ENCODE measurements at regions not wholly inside any gene's neighbourhood (a gene's known extent, or its start where the extent isn't known, plus 50 kb on each side); places are given as distances from the start of the nearest gene placed in this dataset.
"Not testable (repeated sequence)": the region's sequence is repeated elsewhere in the genome, so short reads cannot be mapped to it uniquely, and the experiment has no call there.

DNA sequence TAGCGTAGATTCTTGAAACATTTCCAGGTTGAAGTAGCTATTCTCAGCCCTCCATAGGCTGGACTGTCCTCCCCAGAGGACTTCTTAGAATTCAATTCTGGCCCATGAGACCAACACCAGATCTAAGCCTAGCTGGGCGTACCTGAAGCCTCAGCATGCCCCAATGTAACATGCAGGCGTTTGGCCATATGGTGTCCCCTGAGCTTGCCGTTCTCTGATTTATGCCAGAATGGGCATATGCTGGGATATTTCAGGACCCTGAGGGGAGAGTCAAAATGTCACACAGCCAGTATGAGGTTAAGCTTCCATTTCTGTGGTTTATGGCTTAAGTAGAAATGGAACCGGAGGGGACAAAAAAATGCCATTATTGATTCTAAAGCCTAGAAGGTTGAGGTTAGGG, 317.7 kb upstream of the OBI1 start:
- DNase-seq: no peak

DNA sequence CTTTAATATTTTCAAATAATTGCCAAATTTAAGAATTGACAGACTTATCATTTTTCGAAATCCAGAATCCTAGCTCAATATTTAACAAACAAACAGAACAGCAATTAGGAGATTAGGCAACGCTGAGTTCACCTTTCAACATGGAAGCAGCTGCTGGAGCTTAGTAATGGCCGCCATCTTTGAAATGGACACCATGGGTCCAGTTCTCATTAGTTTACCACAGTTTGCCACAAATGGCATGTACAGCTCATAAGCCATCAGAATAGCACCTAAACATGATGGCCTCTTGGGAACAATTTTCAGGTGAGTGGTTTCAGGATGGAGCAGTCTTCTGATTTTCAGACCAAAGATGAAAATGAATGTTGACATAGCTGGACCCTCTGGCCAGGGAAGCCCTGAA, 313.6 kb upstream of the OBI1 start:
- no peak for DNase-seq

DNA sequence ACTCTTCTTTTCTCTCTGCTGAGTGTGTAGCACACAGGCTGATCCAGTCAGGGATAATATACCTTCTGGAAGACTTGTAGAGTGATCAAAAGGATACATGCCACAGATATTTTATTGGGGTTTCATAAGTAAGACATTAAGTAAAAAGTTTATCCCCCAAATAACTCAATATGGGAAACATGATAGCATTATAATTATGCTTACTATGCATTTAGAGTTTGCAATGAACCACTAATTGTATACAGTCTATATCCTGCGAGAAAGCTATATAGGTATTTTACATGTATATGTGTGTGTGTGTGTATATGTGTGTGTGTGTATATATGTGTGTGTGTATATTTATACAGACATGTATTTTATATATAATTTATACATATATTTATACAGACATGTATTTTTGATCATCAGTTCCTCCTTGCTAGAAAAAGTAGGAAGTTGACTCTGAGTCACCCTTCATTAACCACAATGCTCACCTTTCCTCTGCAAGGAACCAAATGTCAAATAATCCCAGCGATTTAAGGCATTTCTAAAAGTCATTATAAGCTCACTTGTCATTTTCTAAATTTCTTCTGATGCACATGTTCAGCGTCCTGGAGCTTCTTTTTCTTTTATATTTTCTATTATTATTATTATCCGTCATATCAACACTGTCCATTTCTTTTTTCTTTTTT, 312.5 kb upstream of the OBI1 start:
- no peak for DNase-seq

DNA sequence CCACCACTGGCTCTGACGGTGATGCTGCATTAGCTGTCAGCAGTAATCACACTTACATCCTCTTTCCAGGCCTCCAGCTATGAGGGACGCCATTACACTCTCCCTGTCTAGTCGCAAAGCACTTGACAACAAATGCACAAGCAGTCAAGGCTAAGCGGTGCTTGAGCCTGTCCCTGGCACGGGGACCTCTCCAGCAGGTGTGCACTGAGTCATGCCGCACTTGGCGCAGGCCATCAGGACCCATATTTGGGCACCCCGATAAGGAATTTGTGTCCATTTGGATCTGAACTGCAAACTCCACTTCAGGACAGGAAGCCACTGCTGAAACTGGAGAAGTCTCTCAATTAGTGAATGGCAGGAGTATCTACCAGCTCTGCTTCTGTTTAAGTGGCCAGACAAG, 301.9 kb upstream of the OBI1 start:
- DNase-seq: no peak

DNA sequence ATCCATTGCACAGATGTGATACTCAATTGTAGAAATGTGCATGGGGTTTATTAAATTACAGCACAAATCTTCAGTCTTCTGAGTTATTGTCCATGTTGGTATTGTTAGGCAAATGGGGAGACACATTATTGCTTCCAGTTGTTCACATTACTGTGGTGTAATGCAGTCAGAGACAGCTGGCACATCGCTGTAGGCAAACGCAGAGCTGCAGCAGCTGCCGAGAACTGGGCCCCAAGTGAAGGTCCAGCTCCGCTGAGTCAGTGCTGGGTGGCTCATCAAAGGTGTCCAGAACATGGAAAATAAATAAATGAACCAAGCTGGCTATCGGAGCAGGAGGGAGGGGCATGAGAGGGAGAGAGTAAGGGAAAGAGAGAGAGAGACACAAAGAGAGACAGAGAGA, 299.1 kb upstream of the OBI1 start:
- no peak for DNase-seq

DNA sequence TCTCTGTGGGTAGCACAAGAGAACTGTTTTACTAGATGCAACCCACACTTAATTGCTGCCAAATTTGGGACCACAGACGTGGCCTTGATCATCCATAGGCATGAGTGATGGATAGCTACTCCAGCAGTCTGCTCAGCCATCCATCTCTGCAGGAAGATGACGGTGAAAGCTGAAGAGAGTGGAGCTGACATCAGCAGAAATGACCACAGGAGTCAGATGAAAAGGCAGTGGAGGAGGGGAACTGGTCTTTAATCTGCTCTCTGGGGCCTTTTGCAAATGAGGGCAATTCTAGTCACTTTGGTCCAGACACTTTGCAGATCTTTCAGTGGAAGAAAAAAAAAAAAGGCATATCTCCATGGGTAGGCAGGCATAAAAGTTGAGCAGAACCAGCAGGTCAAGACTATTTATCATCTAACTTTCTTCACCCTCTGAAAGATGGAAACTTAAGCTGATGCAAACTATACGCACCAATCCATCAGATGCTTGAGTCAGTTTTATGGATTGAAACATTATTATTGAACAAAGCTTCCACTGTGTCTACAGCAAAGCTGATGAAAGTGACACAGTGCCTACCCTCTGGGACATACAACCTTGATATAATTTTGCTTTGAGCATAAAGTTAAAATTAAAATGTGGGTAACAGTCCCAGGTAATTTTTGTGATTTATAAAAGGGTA, 281.6 kb upstream of the OBI1 start:
- DNase-seq: no peak

DNA sequence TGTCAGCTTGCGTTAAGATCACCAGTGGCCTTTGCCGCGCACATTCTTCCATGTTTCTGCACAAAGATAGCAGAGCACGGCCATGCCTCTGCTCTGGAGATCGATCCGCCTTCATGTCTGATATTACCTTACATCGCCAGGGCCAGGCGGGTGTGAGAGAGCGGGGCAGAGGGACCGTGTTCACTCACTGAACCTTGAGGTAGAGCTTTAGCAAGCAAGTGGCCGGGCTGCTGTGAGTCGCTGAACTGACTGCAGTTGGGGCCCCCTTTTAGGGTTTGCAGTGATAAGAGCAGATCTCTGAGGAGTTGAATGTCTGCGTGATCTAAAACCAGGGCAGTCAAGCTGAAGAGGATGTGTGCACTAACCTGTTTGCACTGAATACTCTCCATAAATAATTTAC, 275.4 kb upstream of the OBI1 start:
- no peak for DNase-seq

- DNase-seq: no peak
Observed at GRCh38 chr13:78915015-78915414, 256.1 kb upstream of the OBI1 start.

DNA sequence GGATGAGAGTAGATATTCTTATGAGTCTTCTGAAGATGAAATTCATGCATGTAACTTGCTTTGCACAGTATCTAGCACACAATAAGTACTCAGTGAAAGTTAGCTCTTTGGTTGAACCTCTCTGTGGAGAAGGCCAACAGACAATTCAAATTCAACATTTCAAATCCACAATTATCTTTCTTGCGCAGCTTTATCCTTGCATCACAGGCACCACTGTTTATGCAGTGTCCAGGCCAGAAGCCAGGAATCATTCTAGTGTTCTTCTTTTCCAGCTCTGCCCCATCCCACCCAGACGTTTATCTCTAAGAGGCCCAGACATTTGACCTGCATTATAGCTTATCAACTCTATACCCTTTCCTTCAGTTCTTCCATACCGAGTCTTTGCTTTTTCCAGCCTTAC, 254.7 kb upstream of the OBI1 start:
- no peak for DNase-seq

GRCh38 chr13:78910147-78910546, 251.2 kb upstream of the OBI1 start:
- DNase-seq: no peak

DNA sequence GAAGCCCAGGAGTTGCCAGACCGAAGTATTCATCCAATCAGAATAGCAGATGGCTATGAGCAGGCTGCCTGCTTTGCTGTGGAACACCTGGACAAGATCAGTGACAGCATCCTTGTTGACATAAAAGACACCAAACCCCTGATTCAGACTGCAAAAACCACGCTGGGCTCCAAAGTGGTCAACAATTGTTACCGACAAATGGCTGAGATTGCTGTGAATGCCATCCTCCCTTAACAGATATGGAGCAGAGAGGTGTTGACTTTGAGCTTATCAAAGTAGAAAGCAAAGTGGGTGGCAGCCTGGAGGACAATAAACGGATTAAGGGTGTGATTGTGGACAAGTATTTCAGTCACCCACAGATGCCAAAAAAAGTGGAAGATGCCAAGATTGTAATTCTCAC, 250.3 kb upstream of the OBI1 start:
- no peak for DNase-seq

- no peak for DNase-seq
Observed at GRCh38 chr13:78907006-78907405, 248.1 kb upstream of the OBI1 start.

GRCh38 chr13:78897200-78897599, 238.2 kb upstream of the OBI1 start:
- DNase-seq: no peak

GRCh38 chr13:78884571-78884970, 225.6 kb upstream of the OBI1 start:
- DNase-seq: no peak

GRCh38 chr13:78881751-78882150, 222.8 kb upstream of the OBI1 start:
- no peak for DNase-seq

- no peak for DNase-seq
Observed at GRCh38 chr13:78881054-78881453, 222.1 kb upstream of the OBI1 start.

DNA sequence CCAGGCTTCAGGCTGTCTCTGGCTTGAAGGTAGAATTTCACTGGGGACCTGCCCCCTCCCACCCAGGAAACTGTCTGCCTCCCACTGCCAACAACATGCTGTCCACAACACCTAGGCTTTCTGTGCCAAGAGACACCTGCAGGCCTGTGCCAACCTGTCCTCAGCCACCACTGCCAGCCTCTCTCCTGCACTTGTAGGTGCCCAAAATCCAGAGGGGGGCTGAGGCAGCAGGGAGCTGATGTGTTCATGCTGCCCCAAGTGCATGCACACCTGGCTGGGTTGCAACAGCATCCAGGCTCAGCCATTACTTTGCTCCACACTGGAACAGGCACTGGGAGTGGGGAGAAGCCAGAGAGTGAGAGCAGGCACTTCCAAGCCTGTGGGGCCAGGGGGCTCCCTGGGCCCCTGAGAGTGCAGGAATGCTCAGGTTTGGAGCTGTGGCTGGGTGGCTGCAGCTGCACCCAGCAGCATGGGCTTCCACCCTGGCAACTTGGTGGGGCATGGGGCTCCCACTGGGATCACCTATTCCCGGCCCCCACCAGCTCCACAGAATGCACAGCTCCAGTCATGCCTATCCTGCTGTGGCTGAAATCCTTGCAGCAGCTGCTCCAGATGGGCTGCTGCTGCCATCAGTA, 218.1 kb upstream of the OBI1 start:
- DNase-seq: no peak

GRCh38 chr13:78875792-78876580, 217.0 kb upstream of the OBI1 start:
- DNase-seq: no peak

- DNase-seq: no peak
Observed at GRCh38 chr13:78868991-78869390, 210.0 kb upstream of the OBI1 start.

GRCh38 chr13:78867655-78868054, 208.7 kb upstream of the OBI1 start:
- DNase-seq: no peak

DNA sequence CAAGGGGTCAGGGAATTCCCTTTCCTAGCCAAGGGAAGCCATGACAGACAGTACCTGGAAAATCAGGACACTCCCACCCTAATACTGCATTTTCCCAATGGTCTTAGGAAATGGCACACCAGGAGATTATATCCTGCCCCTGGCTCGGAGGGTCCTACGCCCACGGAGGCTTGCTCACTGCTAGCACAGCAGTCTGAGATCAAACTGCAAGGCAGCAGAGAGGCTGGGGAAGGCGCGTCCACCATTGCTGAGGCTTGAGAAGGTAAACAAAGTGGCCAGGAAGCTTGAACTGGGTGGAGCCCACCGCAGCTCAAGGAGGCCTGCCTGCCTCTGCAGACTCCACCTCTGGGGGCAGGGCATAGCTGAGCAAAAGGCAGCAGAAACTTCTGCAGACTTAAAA, 207.1 kb upstream of the OBI1 start:
- not testable (repeated sequence) for DNase-seq

DNA sequence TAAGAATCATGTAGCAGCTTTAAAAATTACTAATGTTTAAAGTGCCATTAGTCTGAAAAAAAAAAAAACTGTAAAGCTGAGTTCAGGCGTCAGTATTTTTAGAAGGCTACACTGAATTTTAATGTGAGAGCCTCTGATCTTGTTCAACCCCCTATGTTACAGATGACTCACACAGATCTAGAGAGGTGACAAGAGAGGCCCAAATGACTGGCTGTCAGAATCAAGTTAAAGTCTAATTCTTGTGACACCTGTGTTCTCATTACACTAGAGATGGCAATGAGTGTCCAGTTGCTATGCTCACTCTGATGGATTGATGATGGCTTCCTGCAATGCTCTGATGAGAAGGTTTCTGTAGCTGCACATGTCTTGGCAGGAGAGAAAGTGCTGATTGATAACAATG, 203.5 kb upstream of the OBI1 start:
- no peak for DNase-seq

DNA sequence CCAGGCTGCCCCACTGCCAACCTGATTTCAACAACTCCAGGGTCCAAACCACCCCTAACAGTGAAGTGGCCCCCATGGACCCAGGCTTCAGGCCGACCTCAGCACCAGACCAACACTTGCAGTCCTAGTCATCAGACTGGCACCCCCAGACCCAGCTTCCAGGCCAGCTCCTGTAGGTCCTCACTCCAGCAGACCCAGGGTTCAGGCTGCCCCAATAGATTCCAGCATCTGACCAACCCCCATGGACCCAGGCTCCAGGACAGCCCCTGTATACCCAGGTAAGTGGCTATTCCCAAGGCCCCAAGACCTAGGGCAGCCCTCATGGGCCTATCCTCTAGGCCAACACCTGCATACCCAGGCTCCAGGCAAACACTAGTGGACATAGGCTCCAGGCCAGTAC, 193.8 kb upstream of the OBI1 start:
- DNase-seq: no peak
